ENCODE measurements at regions not wholly inside any gene's neighbourhood (a gene's known extent, or its start where the extent isn't known, plus 50 kb on each side); places are given as distances from the start of the nearest gene placed in this dataset.

DNA sequence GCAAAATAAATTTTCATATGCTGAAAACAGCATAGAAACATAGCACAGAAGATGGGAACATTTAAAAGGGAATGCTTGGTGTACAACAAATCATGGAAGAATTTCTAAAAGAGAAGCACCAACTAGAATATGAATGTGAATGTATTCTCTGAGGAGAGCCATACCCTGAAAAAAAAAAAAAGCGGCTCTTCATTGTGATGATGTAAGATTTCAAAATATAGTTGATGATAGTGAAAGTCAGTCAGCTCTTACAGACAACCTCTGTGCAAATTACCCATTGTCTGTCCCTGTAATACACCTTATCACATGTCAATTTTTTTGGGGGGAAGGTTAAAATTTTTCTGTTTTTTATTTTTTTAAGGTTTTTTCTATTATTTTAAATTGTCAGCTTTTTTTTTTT is 58.6 kb upstream of the PTCHD4 start:
- no peak for TF ChIP-seq POLR2A (IDR thresholded peaks at IDR 0.05)
- TF ChIP-seq EP300 (IDR thresholded peaks at IDR 0.05) = no peak
- TF ChIP-seq, protein P1, sequence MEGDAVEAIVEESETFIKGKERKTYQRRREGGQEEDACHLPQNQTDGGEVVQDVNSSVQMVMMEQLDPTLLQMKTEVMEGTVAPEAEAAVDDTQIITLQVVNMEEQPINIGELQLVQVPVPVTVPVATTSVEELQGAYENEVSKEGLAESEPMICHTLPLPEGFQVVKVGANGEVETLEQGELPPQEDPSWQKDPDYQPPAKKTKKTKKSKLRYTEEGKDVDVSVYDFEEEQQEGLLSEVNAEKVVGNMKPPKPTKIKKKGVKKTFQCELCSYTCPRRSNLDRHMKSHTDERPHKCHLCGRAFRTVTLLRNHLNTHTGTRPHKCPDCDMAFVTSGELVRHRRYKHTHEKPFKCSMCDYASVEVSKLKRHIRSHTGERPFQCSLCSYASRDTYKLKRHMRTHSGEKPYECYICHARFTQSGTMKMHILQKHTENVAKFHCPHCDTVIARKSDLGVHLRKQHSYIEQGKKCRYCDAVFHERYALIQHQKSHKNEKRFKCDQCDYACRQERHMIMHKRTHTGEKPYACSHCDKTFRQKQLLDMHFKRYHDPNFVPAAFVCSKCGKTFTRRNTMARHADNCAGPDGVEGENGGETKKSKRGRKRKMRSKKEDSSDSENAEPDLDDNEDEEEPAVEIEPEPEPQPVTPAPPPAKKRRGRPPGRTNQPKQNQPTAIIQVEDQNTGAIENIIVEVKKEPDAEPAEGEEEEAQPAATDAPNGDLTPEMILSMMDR (IDR thresholded peaks at IDR 0.05) = no peak
- TF ChIP-seq POLR2AphosphoS5 (IDR thresholded peaks at IDR 0.05) = no peak

All from gastroesophageal sphincter (tissue), 3 donors.